WTC11 (cell line): ENCODE measurements at regions not wholly inside any gene's neighbourhood (a gene's known extent, or its start where the extent isn't known, plus 50 kb on each side); places are given as distances from the start of the nearest gene placed in this dataset.

Experiments used
- ATF6 ChIP-seq: sonication (generic); formaldehyde crosslinking; IDR thresholded peaks from 2 replicates; pipeline ENCODE4 v1.8.1; 2023; ENCODE audit warnings: mild to moderate bottlenecking, missing genetic modification reagents
- CTCF ChIP-seq: fragments of 200-600 bp; IDR thresholded peaks from 2 replicates; pipeline ENCODE4 v1.8.0; 2022; ENCODE audit warnings: antibody characterized with exemption
- ERG ChIP-seq: fragments of 250-450 bp; sonication (Bioruptor Pico); IDR thresholded peaks from 2 replicates; pipeline ENCODE4 v1.8.0; 2021; ENCODE audit warnings: mild to moderate bottlenecking
- FOXJ3 ChIP-seq: sonication (generic); formaldehyde crosslinking; IDR thresholded peaks from 2 replicates; pipeline ENCODE4 v1.9.0; 2021; ENCODE audit warnings: missing genetic modification reagents, mild to moderate bottlenecking, borderline replicate concordance
- MLX ChIP-seq: sonication (generic); formaldehyde crosslinking; IDR thresholded peaks from 2 replicates; pipeline ENCODE4 v1.8.1; 2023; ENCODE audit warnings: mild to moderate bottlenecking, missing genetic modification reagents, moderate library complexity
- MYBL2 ChIP-seq: sonication (generic); formaldehyde crosslinking; IDR thresholded peaks from 2 replicates; pipeline ENCODE4 v1.8.1; 2023; ENCODE audit warnings: mild to moderate bottlenecking, moderate library complexity, missing genetic modification reagents
- PREB ChIP-seq: sonication (generic); formaldehyde crosslinking; IDR thresholded peaks from 2 replicates; pipeline ENCODE4 v1.8.1; 2022; ENCODE audit warnings: mild to moderate bottlenecking, missing genetic modification reagents, moderate library complexity, borderline replicate concordance
- SP1 ChIP-seq: sonication (generic); formaldehyde crosslinking; conservative IDR thresholded peaks from 2 replicates; pipeline ENCODE4 v1.8.1; 2022; ENCODE audit warnings: missing genetic modification reagents
- STAT6 ChIP-seq: sonication (generic); formaldehyde crosslinking; conservative IDR thresholded peaks from 2 replicates; pipeline ENCODE4 v1.8.1; 2023; ENCODE audit warnings: mild to moderate bottlenecking, low read depth, missing genetic modification reagents, moderate library complexity
- ZNF138 ChIP-seq: sonication (generic); formaldehyde crosslinking; conservative IDR thresholded peaks from 2 replicates; pipeline ENCODE4 v1.8.1; 2022; ENCODE audit warnings: mild to moderate bottlenecking, moderate library complexity, missing genetic modification reagents
- ZNF232 ChIP-seq: sonication (generic); formaldehyde crosslinking; IDR thresholded peaks from 2 replicates; pipeline ENCODE4 v1.8.0; 2022; ENCODE audit warnings: mild to moderate bottlenecking, missing genetic modification reagents
- ZNF416 ChIP-seq: fragments of 250-450 bp; sonication (Bioruptor Pico); IDR thresholded peaks from 2 replicates; pipeline ENCODE4 v1.9.0; 2021; ENCODE audit warnings: mild to moderate bottlenecking, inconsistent platforms
- ZNF425 ChIP-seq: fragments of 250-450 bp; sonication (Bioruptor Pico); conservative IDR thresholded peaks from 2 replicates; pipeline ENCODE4 v1.9.0; 2021; ENCODE audit warnings: mild to moderate bottlenecking

- TF ChIP-seq CTCF (no peak), ERG (no peak), MLX (CRISPR knock-in tag) (no peak), SP1 (CRISPR knock-in tag) (no peak), ZNF425 (CRISPR knock-in tag) (no peak), ZNF232 (no peak), ZNF138 (CRISPR knock-in tag) (no peak), PREB (CRISPR knock-in tag) (no peak), MYBL2 (no peak), ATF6 (no peak), STAT6 (CRISPR knock-in tag) (no peak), FOXJ3 (no peak), ZNF416 (no peak)
Measured at GRCh38 chr4:27098034-27098433, 237.4 kb downstream of the STIM2 start.
